Ovary (tissue), 7 donors: ENCODE measurements at regions not wholly inside any gene's neighbourhood (a gene's known extent, or its start where the extent isn't known, plus 50 kb on each side); places are given as distances from the start of the nearest gene placed in this dataset.

ENCODE experiments used
- DNase-seq, 5 donors: peaks; one replicate each; pipeline ENCODE4 v3.0.0-alpha.2; 2019 to 2020
- H3K27ac ChIP-seq, 2 donors: fragments of 200-600 bp; one replicate each; pipeline versions ENCODE4 v1.5.1 to v1.8.0; 2019 to 2022
- H3K27me3 ChIP-seq: fragments of 200-600 bp; one replicate; pipeline ENCODE4 v1.8.0; 2022
- H3K36me3 ChIP-seq: fragments of 200-600 bp; sonication (generic); one replicate; pipeline ENCODE4 v1.5.1; 2019
- H3K4me1 ChIP-seq: one replicate; pipeline ENCODE4 v1.8.1; 2013; ENCODE audit warnings: mild to moderate bottlenecking, moderate library complexity; ENCODE audit not compliant: insufficient read depth
- H3K4me3 ChIP-seq: fragments of 200-600 bp; sonication (generic); one replicate; pipeline ENCODE4 v1.5.1; 2017
- H3K9me3 ChIP-seq, 2 donors: fragments of 200-600 bp in 1 of 2; sonication (generic) in 1 of 2; one replicate each; pipeline versions ENCODE4 v1.5.1 to v1.8.1; 2013 to 2019; ENCODE audit warnings: mild to moderate bottlenecking in 1 of 2, moderate library complexity in 1 of 2
- EP300 ChIP-seq: sonication (generic); formaldehyde crosslinking; IDR thresholded peaks from one replicate; pipeline ENCODE4 v1.6.1; 2017; ENCODE audit warnings: antibody characterized with exemption
- POLR2A ChIP-seq: fragments of 450-650 bp; IDR thresholded peaks from one replicate; pipeline ENCODE4 v1.6.1; 2017; ENCODE audit warnings: antibody characterized with exemption, mild to moderate bottlenecking, moderate library complexity
- WGBS, 3 donors: extraction: QIAGEN DNeasy Blood & Tissue Kit in 1 of 3; methylation state at CpG; one replicate each; pipeline versions ENCODE4 v1.1.5 to v1.1.7; 2013 to 2017; 5-methylcytosine and 5-hydroxymethylcytosine counted together
- intact Hi-C, 4 donors: fragments of 100-400 bp; cut with DNase I; formaldehyde crosslinking; loops; one replicate each; pipeline versions ENCODE4 v1.11.0 to v1.15.1; 2022 to 2023
- TF ChIP-seq, protein P1 (sequence below), 3 donors: fragments of 450-650 bp in 2 of 3; fragments of 200-600 bp in 1 of 3; IDR thresholded peaks; one replicate each; pipeline versions ENCODE4 v1.5.1 to v1.8.0; 2016 to 2022; ENCODE audit warnings: antibody characterized with exemption in 3 of 3, mild to moderate bottlenecking in 1 of 3
- donor health status: DM: no; HTN: no; CAD: no; lungs with moderate emphysema.
- donor health status: DM: no; HTN: no; CAD: no.
- donor health status: Bipolar disorder and iron deficiency.
- donor health status: DM: no; HTN: no; CAD: no.
- donor health status: DM: yes; HTN: yes; CAD: no.

DNA sequence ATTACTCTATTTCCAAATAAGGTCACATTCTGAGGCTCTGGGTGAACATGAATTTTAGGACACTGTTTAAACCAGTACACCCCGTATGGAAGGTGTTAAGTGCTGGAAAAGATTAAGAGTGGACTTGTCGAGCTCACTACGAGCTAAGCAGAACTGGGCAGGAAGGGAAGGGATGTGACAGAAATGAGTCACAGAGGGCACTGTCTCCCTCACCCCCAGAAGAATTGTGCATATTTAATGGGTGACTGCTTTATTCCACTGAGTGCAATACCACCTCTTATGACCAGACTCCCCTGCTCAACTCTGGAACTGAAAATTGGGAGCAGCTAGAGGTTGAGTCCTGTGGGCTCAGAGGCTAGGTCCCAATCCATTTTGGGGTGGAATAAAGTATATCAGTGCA lies 187.4 kb upstream of the RPS6KA3 start:
- TF ChIP-seq, protein P1, sequence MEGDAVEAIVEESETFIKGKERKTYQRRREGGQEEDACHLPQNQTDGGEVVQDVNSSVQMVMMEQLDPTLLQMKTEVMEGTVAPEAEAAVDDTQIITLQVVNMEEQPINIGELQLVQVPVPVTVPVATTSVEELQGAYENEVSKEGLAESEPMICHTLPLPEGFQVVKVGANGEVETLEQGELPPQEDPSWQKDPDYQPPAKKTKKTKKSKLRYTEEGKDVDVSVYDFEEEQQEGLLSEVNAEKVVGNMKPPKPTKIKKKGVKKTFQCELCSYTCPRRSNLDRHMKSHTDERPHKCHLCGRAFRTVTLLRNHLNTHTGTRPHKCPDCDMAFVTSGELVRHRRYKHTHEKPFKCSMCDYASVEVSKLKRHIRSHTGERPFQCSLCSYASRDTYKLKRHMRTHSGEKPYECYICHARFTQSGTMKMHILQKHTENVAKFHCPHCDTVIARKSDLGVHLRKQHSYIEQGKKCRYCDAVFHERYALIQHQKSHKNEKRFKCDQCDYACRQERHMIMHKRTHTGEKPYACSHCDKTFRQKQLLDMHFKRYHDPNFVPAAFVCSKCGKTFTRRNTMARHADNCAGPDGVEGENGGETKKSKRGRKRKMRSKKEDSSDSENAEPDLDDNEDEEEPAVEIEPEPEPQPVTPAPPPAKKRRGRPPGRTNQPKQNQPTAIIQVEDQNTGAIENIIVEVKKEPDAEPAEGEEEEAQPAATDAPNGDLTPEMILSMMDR (IDR thresholded peaks at IDR 0.05), result no peak
- TF ChIP-seq EP300 (no peak), POLR2A (no peak)
- 60 to 61% (median 61%) methylated on average over 3 of the region's 3 CpGs for WGBS, 3 donors
- H3K27ac ChIP-seq, result no peak overlapping the region
- no peaks in the 10 kb centered on the region for H3K36me3 ChIP-seq
- intact Hi-C loops, result no loop called here
- H3K27me3 ChIP-seq, result no peaks in the 10 kb centered on the region
- no peaks in the 10 kb centered on the region for H3K9me3 ChIP-seq
- no peak overlapping the region for H3K4me3 ChIP-seq
- H3K4me1 ChIP-seq, result no peaks in the 10 kb centered on the region
- no peak for DNase-seq

DNA sequence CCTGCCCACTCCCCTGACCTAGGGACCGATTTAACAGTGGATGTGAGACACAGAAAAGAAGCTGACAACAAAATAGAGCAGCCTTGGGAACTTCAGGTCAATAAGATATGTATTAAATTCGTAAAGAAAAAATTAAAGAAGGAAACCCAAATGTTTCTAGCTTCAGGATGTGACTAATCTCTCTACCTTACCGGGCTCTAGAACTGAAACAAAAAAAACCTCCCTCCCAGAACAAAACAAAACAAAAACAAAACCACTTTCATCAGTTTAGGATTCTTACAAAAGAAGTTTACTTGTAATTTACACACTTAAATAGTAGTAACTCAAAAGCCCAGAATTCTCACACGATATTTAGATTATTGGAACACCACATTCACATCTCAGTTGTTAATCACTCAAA lies 185.8 kb upstream of the RPS6KA3 start:
- TF ChIP-seq EP300 (no peak), POLR2A (no peak)
- TF ChIP-seq, protein P1 (IDR thresholded peaks at IDR 0.05), result no peak
- H3K27me3 ChIP-seq, result no peaks in the 10 kb centered on the region
- WGBS, 3 donors, result 47 to 60% (median 49%) methylated on average over 4 of the region's 4 CpGs
- no peaks in the 10 kb centered on the region for H3K36me3 ChIP-seq
- no peaks in the 10 kb centered on the region for H3K4me1 ChIP-seq
- no peak overlapping the region for H3K4me3 ChIP-seq
- no peak for DNase-seq
- no peak overlapping the region for H3K27ac ChIP-seq
- no peaks in the 10 kb centered on the region for H3K9me3 ChIP-seq
- intact Hi-C loops, result no loop called here

DNA sequence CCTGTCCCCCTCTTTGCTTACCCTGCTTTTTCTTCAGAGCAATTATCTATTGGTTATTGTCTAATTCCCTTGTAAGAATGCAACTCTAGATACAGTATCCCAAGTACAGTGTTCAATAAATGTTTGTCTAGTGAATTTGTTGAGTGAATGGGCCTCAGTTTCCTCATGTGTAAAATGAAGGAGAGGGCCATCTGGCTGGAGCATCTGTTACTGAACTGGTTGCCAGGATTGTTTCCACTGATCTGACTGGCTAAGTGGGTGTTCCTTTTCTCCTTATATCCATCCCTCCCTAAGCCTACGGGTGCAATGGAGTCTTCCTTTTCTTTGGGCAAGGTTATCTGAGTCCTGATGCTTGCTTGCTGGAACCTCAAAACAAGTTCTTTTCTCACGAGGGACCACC lies 185.2 kb upstream of the RPS6KA3 start:
- Histone ChIP-seq H3K27ac (no peak overlapping the region), H3K4me3 (no peak overlapping the region), H3K4me1 (no peaks in the 10 kb centered on the region), H3K27me3 (no peaks in the 10 kb centered on the region), H3K36me3 (no peaks in the 10 kb centered on the region), H3K9me3 (no peaks in the 10 kb centered on the region)
- DNase-seq, result no peak
- intact Hi-C loops, result no loop called here
- TF ChIP-seq POLR2A, result no peak
- TF ChIP-seq, protein P1 (IDR thresholded peaks at IDR 0.05), result no peak
- WGBS, 3 donors, result 47 to 67% (median 48%) methylated on average over 2 of the region's 2 CpGs

DNA sequence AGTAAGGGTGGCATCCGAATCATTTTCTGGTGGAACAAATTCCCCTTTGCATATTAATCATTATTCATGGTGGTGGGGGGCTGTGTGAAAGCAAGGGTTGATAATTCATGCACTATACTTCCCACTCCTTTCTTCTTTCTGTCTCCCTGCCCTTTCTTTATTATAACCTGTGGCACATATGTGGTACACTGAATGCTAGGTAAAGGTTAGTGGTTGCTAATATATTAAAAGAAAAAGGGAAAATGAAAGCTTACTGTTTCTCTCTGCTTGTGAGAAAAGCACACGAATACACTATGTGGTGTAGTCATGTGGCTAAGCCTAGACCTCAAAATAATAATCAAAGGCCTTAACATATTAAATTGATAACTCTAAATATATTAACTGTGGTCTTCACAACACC lies 178.4 kb upstream of the RPS6KA3 start:
- intact Hi-C loops, result no loop called here
- H3K4me1 ChIP-seq, result no peaks in the 10 kb centered on the region
- no peaks in the 10 kb centered on the region for H3K36me3 ChIP-seq
- H3K27ac ChIP-seq, result no peak overlapping the region
- TF ChIP-seq, protein P1 (IDR thresholded peaks at IDR 0.05), result no peak
- TF ChIP-seq POLR2A (no peak), EP300 (no peak)
- no peak overlapping the region for H3K4me3 ChIP-seq
- DNase-seq, result no peak
- H3K9me3 ChIP-seq, result no peaks in the 10 kb centered on the region
- 57 to 63% (median 59%) methylated on average over 2 of the region's 2 CpGs for WGBS, 3 donors
- H3K27me3 ChIP-seq, result no peaks in the 10 kb centered on the region

DNA sequence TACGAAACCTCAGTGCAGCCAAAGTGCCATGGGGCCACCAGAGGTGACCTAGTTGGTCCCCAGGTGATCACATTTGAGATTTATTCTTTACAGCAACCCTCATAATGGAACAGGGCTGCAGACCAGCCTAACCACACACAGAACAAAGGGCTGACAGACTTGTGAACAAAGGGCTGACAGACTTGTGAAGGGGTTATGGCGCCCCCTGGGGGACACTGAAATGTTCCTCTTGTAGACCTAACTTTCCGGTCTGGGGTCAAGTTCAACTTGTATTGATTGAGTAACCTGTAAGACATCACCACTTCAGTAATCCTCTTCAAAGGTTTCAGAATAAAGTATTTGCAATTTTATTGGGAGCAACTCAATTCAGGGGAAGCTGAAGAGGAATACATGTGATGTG lies 175.9 kb upstream of the RPS6KA3 start:
- intact Hi-C loops, result no loop called here
- Histone ChIP-seq H3K4me3 (no peak overlapping the region), H3K27ac (no peak overlapping the region), H3K27me3 (no peaks in the 10 kb centered on the region), H3K9me3 (no peaks in the 10 kb centered on the region), H3K36me3 (no peaks in the 10 kb centered on the region), H3K4me1 (no peaks in the 10 kb centered on the region)
- peak; percentile 21 to 74 (median 58) for DNase-seq
- 31 to 43% (median 32%) methylated on average over 3 of the region's 3 CpGs for WGBS, 3 donors
- no peak for TF ChIP-seq POLR2A
- TF ChIP-seq, protein P1 (IDR thresholded peaks at IDR 0.05), result peak in 1 of 3 donors; percentile 27
